ENCODE measurements at regions not wholly inside any gene's neighbourhood (a gene's known extent, or its start where the extent isn't known, plus 50 kb on each side); places are given as distances from the start of the nearest gene placed in this dataset.

GRCh38 chr7:81267508-81267907, 348.7 kb upstream of the SEMA3C start:
- no peak for TF ChIP-seq POLR2AphosphoS5 (IDR thresholded peaks at IDR 0.05; ENCODE audit: low read depth, low read length)
- no peak for TF ChIP-seq CBX5 (IDR thresholded peaks at IDR 0.05; ENCODE audit: low read depth, low read length)
- no peak for TF ChIP-seq POLR2A (IDR thresholded peaks at IDR 0.05; ENCODE audit: control extremely low read depth in 1 of 2, low read depth in 2 of 2, low read length in 2 of 2)
- no peak for TF ChIP-seq EZH2 (IDR thresholded peaks at IDR 0.05; ENCODE audit: low read depth, low read length, severe bottlenecking)
- no peak for TF ChIP-seq CTCF (IDR thresholded peaks at IDR 0.05; ENCODE audit: control extremely low read depth in 1 of 3, insufficient read depth in 1 of 3, low read depth in 1 of 3, low read length in 3 of 3)
- no peak for TF ChIP-seq E2F6 (IDR thresholded peaks at IDR 0.05)
- TF ChIP-seq SP1 (IDR thresholded peaks at IDR 0.05; ENCODE audit: low read depth, low read length): no peak
